GM12801 (cell line): ENCODE measurements at regions not wholly inside any gene's neighbourhood (a gene's known extent, or its start where the extent isn't known, plus 50 kb on each side); places are given as distances from the start of the nearest gene placed in this dataset.

Experiments
- TF ChIP-seq, protein P1 (sequence below): IDR thresholded peaks from one replicate; pipeline ENCODE4 v1.5.1; 2011; ENCODE audit warnings: control low read depth; ENCODE audit not compliant: insufficient read length; ENCODE audit errors: extremely low read depth

DNA sequence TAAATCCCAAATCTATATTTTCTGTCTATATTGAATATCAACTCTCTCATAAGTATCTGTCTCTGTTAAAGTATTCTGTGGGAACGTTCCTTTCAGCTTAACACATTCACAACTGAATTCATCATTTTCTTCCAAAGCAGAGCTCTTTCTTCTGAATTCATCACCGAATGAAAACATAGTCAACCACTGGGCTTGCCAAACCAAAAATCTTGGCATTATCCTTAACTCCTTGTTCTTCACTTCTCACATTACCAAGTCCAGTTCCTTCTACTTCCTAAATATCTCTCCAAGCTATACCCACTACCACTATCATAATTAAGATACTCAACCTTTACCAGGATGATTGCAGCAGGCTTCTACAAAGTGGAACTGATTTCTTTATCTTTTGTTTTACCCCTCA lies 559.8 kb downstream of the MAT2B start:
- TF ChIP-seq, protein P1, sequence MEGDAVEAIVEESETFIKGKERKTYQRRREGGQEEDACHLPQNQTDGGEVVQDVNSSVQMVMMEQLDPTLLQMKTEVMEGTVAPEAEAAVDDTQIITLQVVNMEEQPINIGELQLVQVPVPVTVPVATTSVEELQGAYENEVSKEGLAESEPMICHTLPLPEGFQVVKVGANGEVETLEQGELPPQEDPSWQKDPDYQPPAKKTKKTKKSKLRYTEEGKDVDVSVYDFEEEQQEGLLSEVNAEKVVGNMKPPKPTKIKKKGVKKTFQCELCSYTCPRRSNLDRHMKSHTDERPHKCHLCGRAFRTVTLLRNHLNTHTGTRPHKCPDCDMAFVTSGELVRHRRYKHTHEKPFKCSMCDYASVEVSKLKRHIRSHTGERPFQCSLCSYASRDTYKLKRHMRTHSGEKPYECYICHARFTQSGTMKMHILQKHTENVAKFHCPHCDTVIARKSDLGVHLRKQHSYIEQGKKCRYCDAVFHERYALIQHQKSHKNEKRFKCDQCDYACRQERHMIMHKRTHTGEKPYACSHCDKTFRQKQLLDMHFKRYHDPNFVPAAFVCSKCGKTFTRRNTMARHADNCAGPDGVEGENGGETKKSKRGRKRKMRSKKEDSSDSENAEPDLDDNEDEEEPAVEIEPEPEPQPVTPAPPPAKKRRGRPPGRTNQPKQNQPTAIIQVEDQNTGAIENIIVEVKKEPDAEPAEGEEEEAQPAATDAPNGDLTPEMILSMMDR = no peak

DNA sequence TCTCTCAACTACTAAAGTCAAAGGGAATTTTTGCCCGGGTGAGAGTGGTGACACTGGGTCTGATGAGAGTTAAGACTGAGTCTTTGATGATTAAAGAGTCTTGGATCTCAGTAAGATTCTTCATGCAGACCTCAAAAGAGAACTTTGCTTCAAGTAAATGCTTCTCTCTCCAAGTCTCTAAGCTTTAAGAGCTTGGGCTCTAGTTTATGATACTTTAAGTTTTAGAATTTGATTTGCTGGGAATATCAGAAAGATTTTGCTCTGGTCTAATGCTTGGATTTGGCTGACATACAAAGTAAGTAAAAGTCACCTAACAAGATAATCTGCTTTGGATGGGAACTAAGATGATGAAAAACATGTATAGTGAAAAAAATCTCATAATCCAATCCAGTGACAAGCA lies 566.3 kb downstream of the MAT2B start:
- TF ChIP-seq, protein P1 = no peak

DNA sequence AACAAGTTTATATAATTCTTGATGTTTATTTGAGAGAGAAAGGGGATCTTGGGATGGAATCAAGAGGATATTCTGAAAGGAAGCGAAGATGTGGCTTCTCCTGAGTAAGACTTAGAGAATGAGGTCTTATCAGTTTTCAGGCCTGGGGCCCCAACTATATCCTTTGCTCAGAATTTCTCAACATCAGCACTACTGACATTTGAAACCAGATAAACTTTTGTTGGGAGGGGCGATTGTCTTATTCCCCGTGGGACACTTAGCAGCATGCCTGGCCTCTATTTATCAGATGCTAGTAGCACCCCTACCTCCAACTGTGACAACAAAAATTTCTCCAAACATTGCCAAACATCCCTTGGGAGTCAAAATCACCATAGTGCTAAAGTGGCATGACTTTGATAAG lies 567.7 kb downstream of the MAT2B start:
- TF ChIP-seq, protein P1 = no peak

DNA sequence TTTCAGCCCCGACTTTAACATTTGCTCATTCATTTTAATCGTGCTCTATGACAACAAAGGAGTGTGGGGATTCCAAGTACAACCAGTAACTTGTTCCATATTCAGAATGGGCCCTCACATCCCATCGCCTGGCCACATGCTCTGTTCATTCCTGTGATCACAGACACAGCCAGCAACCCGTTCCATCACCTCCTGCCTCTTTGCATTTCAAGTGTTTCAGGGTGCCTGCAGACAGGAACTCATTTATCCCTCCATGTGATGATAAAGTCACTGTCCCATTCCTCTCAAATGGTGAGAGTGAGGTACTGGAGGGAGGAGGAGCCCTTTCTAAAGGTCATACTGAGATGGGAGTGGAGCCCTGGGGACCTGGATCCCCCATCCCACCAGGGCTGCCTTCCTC lies 571.1 kb downstream of the MAT2B start:
- TF ChIP-seq, protein P1 = no peak

DNA sequence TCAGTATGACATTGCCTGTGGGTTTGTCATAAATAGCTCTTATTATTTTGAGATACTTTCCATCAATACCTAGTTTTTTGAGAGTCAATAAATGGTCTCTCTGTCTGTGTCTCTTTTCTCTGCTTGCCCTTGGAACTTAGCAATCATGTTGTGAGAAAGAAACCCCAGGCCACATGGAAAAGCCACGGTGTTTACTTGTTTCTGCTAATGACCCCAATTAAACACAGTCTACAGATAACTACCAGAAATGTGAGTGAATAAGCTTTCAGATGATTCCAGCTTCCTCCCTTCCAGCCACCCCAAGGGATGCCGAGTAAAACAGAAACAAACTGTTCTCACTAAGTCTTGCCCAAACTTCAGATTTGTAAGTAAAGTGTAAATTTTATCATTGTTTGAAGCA lies 584.9 kb downstream of the MAT2B start:
- TF ChIP-seq, protein P1 = no peak

DNA sequence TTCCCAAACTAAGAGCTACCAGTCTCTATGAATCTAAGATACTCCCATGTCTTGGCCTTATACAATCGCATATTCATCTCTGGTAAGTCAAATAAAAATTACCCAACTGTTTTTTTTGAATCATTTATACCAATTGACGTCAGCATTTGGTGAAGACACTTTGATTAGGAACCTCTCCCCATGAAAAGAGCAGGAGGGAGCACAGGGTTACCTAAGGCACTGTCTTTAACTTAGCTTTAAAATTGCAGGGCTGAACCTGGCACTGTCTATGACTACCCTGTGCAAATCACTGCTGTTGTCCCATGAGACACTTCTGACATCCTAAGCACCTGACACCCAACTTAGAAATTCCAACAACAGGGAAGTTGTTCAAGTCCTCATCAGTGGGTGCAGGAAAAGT lies 586.4 kb downstream of the MAT2B start:
- TF ChIP-seq, protein P1 = no peak

DNA sequence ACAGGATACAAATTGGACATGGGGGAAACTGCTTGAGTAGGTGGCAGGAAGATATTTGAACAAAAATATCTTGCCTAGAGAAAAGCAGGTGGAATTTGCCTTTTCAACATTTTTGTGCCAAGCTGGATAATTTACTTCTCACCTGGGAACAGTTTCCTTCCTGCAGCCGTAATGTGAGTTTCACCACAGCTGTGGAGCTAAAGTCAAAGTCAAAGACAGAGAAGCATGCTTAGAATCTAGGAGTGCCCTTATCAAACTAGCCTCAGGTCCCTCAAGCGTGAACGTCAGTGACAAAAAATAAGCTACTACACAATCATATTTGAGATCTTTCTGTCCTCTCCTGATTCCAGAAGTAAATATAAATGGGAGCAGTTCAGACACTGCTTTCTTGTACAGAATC lies 588.9 kb downstream of the MAT2B start:
- TF ChIP-seq, protein P1 = no peak

DNA sequence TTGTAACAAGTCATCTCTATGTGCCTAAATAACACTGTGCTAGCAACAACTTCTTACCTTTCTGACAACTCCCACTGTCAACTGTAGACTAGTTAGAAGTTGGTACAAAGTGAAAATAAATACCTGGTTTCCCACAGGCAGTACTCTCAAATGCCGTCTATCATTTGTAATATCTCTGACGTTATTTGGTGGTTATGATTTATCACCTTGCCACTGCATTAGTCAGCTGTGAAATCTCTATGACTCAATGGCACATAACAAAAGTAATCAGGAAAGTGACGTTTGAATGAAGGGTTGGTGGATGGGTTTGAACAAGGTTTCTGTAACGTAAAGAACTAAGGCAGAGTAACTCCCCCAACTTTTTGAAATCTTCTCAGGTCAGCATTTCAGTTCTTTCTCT lies 592.3 kb downstream of the MAT2B start:
- TF ChIP-seq, protein P1 = no peak
